ENCODE measurements at regions not wholly inside any gene's neighbourhood (a gene's known extent, or its start where the extent isn't known, plus 50 kb on each side); places are given as distances from the start of the nearest gene placed in this dataset.

GRCh38 chr2:156164091-156164720 is 168.3 kb downstream of the NR4A2 start:
- H3K9me3 Mint-ChIP-seq, result peaks cover 0 to 2% (median 0%) of the 10 kb centered on the region in 7 donors

GRCh38 chr2:156158808-156159207 is 173.7 kb downstream of the NR4A2 start:
- H3K9me3 ChIP-seq (ENCODE audit: control insufficient read depth in 2 of 2, low read length in 2 of 2), result no peaks in the 10 kb centered on the region
- peaks cover 2% of the 10 kb centered on the region for H3K27me3 ChIP-seq (ENCODE audit: control insufficient read depth, insufficient read depth, low read length)
- Mint-ChIP-seq H3K4me3 (no peak overlapping the region), H3K27ac (no peak overlapping the region), H3K36me3 (no peaks in the 10 kb centered on the region), H3K4me1 (no peaks in the 10 kb centered on the region), H3K9me3 (no peaks in the 10 kb centered on the region), H3K27me3 (peaks cover 5% of the 10 kb centered on the region)
- H3K36me3 ChIP-seq (ENCODE audit: control insufficient read depth, insufficient read depth, low read length), result no peaks in the 10 kb centered on the region
- H3K4me1 ChIP-seq (ENCODE audit: control insufficient read depth, insufficient read depth, low read length, poor library complexity, severe bottlenecking), result no peaks in the 10 kb centered on the region
- no peak overlapping the region for H3K27ac ChIP-seq (ENCODE audit: insufficient read depth, low read length, poor library complexity, severe bottlenecking)
- no peak for ATAC-seq (ENCODE audit: low read depth in 2 of 2)
- no peak overlapping the region for H3K4me3 ChIP-seq (ENCODE audit: low read depth, low read length)
- DNase-seq, result no peak

More at GRCh38 chr2:156164091-156164720, 168.3 kb downstream of the NR4A2 start:
- Histone ChIP-seq H3K27me3 (ENCODE audit: control insufficient read depth, insufficient read depth, low read length) (no peaks in the 10 kb centered on the region), H3K9me3 (ENCODE audit: control insufficient read depth in 2 of 2, low read length in 2 of 2) (no peaks in the 10 kb centered on the region), H3K36me3 (ENCODE audit: control insufficient read depth, insufficient read depth, low read length) (no peaks in the 10 kb centered on the region), H3K4me3 (ENCODE audit: low read depth, low read length) (no peak overlapping the region), H3K27ac (ENCODE audit: insufficient read depth, low read length, poor library complexity, severe bottlenecking) (no peak overlapping the region), H3K4me1 (ENCODE audit: control insufficient read depth, insufficient read depth, low read length, poor library complexity, severe bottlenecking) (no peaks in the 10 kb centered on the region)
- DNase-seq (no peak), ATAC-seq (ENCODE audit: low read depth in 2 of 2) (no peak)
- H3K36me3 Mint-ChIP-seq, result no peaks in the 10 kb centered on the region
- H3K4me1 Mint-ChIP-seq, result no peaks in the 10 kb centered on the region
- H3K27ac Mint-ChIP-seq, result no peak overlapping the region
- no peak overlapping the region for H3K4me3 Mint-ChIP-seq
- H3K27me3 Mint-ChIP-seq, result peaks cover 2% of the 10 kb centered on the region

GRCh38 chr2:156157670-156158069 is 174.9 kb downstream of the NR4A2 start:
- Mint-ChIP-seq H3K4me3 (no peak overlapping the region), H3K27me3 (peaks cover 5% of the 10 kb centered on the region), H3K9me3 (no peaks in the 10 kb centered on the region), H3K27ac (no peak overlapping the region), H3K36me3 (no peaks in the 10 kb centered on the region), H3K4me1 (no peaks in the 10 kb centered on the region)
- ATAC-seq (ENCODE audit: low read depth in 2 of 2), result no peak
- H3K9me3 ChIP-seq (ENCODE audit: control insufficient read depth in 2 of 2, low read length in 2 of 2), result no peaks in the 10 kb centered on the region
- no peaks in the 10 kb centered on the region for H3K36me3 ChIP-seq (ENCODE audit: control insufficient read depth, insufficient read depth, low read length)
- H3K4me3 ChIP-seq (ENCODE audit: low read depth, low read length), result no peak overlapping the region
- DNase-seq, result no peak
- H3K4me1 ChIP-seq (ENCODE audit: control insufficient read depth, insufficient read depth, low read length, poor library complexity, severe bottlenecking), result no peaks in the 10 kb centered on the region
- H3K27ac ChIP-seq (ENCODE audit: insufficient read depth, low read length, poor library complexity, severe bottlenecking), result no peak overlapping the region
- H3K27me3 ChIP-seq (ENCODE audit: control insufficient read depth, insufficient read depth, low read length), result peaks cover 2% of the 10 kb centered on the region

GRCh38 chr2:156156580-156156979 is 175.9 kb downstream of the NR4A2 start:
- Histone ChIP-seq H3K4me1 (ENCODE audit: control insufficient read depth, insufficient read depth, low read length, poor library complexity, severe bottlenecking) (no peaks in the 10 kb centered on the region), H3K27ac (ENCODE audit: insufficient read depth, low read length, poor library complexity, severe bottlenecking) (no peak overlapping the region), H3K9me3 (ENCODE audit: control insufficient read depth in 2 of 2, low read length in 2 of 2) (no peaks in the 10 kb centered on the region), H3K36me3 (ENCODE audit: control insufficient read depth, insufficient read depth, low read length) (no peaks in the 10 kb centered on the region), H3K27me3 (ENCODE audit: control insufficient read depth, insufficient read depth, low read length) (peaks cover 2% of the 10 kb centered on the region), H3K4me3 (ENCODE audit: low read depth, low read length) (no peak overlapping the region)
- Mint-ChIP-seq H3K36me3 (no peaks in the 10 kb centered on the region), H3K9me3 (no peaks in the 10 kb centered on the region), H3K27me3 (peaks cover 5% of the 10 kb centered on the region), H3K4me1 (no peaks in the 10 kb centered on the region), H3K27ac (no peak overlapping the region), H3K4me3 (no peak overlapping the region)
- ATAC-seq (ENCODE audit: low read depth in 2 of 2) (no peak), DNase-seq (no peak)

GRCh38 chr2:156155319-156155718 is 177.2 kb downstream of the NR4A2 start:
- no peaks in the 10 kb centered on the region for H3K4me1 Mint-ChIP-seq
- Histone ChIP-seq H3K9me3 (ENCODE audit: control insufficient read depth in 2 of 2, low read length in 2 of 2) (no peaks in the 10 kb centered on the region), H3K27ac (ENCODE audit: insufficient read depth, low read length, poor library complexity, severe bottlenecking) (no peak overlapping the region), H3K27me3 (ENCODE audit: control insufficient read depth, insufficient read depth, low read length) (peaks cover 2% of the 10 kb centered on the region), H3K4me1 (ENCODE audit: control insufficient read depth, insufficient read depth, low read length, poor library complexity, severe bottlenecking) (no peaks in the 10 kb centered on the region), H3K36me3 (ENCODE audit: control insufficient read depth, insufficient read depth, low read length) (no peaks in the 10 kb centered on the region), H3K4me3 (ENCODE audit: low read depth, low read length) (no peak overlapping the region)
- ATAC-seq (ENCODE audit: low read depth in 2 of 2), result no peak
- no peak overlapping the region for H3K4me3 Mint-ChIP-seq
- H3K27ac Mint-ChIP-seq, result no peak overlapping the region
- H3K36me3 Mint-ChIP-seq, result no peaks in the 10 kb centered on the region
- peaks cover 0 to 1% (median 0%) of the 10 kb centered on the region in 7 donors for H3K9me3 Mint-ChIP-seq
- no peak for DNase-seq
- peaks cover 5% of the 10 kb centered on the region for H3K27me3 Mint-ChIP-seq

- Histone ChIP-seq H3K36me3 (ENCODE audit: control insufficient read depth, insufficient read depth, low read length) (no peaks in the 10 kb centered on the region), H3K9me3 (ENCODE audit: control insufficient read depth in 2 of 2, low read length in 2 of 2) (no peaks in the 10 kb centered on the region), H3K4me3 (ENCODE audit: low read depth, low read length) (no peak overlapping the region), H3K27me3 (ENCODE audit: control insufficient read depth, insufficient read depth, low read length) (peaks cover 2% of the 10 kb centered on the region), H3K4me1 (ENCODE audit: control insufficient read depth, insufficient read depth, low read length, poor library complexity, severe bottlenecking) (no peaks in the 10 kb centered on the region), H3K27ac (ENCODE audit: insufficient read depth, low read length, poor library complexity, severe bottlenecking) (no peak overlapping the region)
- Mint-ChIP-seq H3K4me3 (no peak overlapping the region), H3K4me1 (no peaks in the 10 kb centered on the region), H3K27ac (no peak overlapping the region), H3K9me3 (peaks cover 0 to 1% (median 0%) of the 10 kb centered on the region in 7 donors), H3K27me3 (peaks cover 4% of the 10 kb centered on the region), H3K36me3 (no peaks in the 10 kb centered on the region)
- no peak for ATAC-seq (ENCODE audit: low read depth in 2 of 2)
- no peak for DNase-seq
Measured at GRCh38 chr2:156151351-156151750, 181.2 kb downstream of the NR4A2 start.

GRCh38 chr2:156147594-156148330 is 184.8 kb downstream of the NR4A2 start:
- H3K27ac Mint-ChIP-seq, result no peak overlapping the region
- H3K36me3 Mint-ChIP-seq, result no peaks in the 10 kb centered on the region
- no peak overlapping the region for H3K4me3 Mint-ChIP-seq
- ATAC-seq (ENCODE audit: low read depth in 2 of 2), result no peak
- H3K9me3 ChIP-seq (ENCODE audit: control insufficient read depth in 2 of 2, low read length in 2 of 2), result no peaks in the 10 kb centered on the region
- H3K4me1 Mint-ChIP-seq, result no peaks in the 10 kb centered on the region
- H3K36me3 ChIP-seq (ENCODE audit: control insufficient read depth, insufficient read depth, low read length), result no peaks in the 10 kb centered on the region
- H3K4me1 ChIP-seq (ENCODE audit: control insufficient read depth, insufficient read depth, low read length, poor library complexity, severe bottlenecking), result no peaks in the 10 kb centered on the region
- H3K27ac ChIP-seq (ENCODE audit: insufficient read depth, low read length, poor library complexity, severe bottlenecking), result no peak overlapping the region
- no peaks in the 10 kb centered on the region for H3K27me3 ChIP-seq (ENCODE audit: control insufficient read depth, insufficient read depth, low read length)
- peak in 1 of 3 donors; percentile 1 for DNase-seq
- H3K9me3 Mint-ChIP-seq, result peaks cover 0 to 1% (median 0%) of the 10 kb centered on the region in 7 donors
- peaks cover 4% of the 10 kb centered on the region for H3K27me3 Mint-ChIP-seq
- H3K4me3 ChIP-seq (ENCODE audit: low read depth, low read length), result no peak overlapping the region

- no peaks in the 10 kb centered on the region for H3K4me1 Mint-ChIP-seq
- ATAC-seq (ENCODE audit: low read depth in 2 of 2) (no peak), DNase-seq (no peak)
- no peak overlapping the region for H3K27ac Mint-ChIP-seq
- H3K27ac ChIP-seq (ENCODE audit: insufficient read depth, low read length, poor library complexity, severe bottlenecking), result no peak overlapping the region
- no peaks in the 10 kb centered on the region for H3K36me3 ChIP-seq (ENCODE audit: control insufficient read depth, insufficient read depth, low read length)
- H3K4me3 ChIP-seq (ENCODE audit: low read depth, low read length), result no peak overlapping the region
- no peak overlapping the region for H3K4me3 Mint-ChIP-seq
- no peaks in the 10 kb centered on the region for H3K36me3 Mint-ChIP-seq
- no peaks in the 10 kb centered on the region for H3K27me3 ChIP-seq (ENCODE audit: control insufficient read depth, insufficient read depth, low read length)
- peaks cover 0 to 3% (median 0%) of the 10 kb centered on the region in 7 donors for H3K9me3 Mint-ChIP-seq
- H3K27me3 Mint-ChIP-seq, result peaks cover 4% of the 10 kb centered on the region
- no peaks in the 10 kb centered on the region for H3K4me1 ChIP-seq (ENCODE audit: control insufficient read depth, insufficient read depth, low read length, poor library complexity, severe bottlenecking)
- no peaks in the 10 kb centered on the region for H3K9me3 ChIP-seq (ENCODE audit: control insufficient read depth in 2 of 2, low read length in 2 of 2)
Measured at GRCh38 chr2:156145976-156146375, 186.5 kb downstream of the NR4A2 start.

Data from CD4-positive, CD25-positive, alpha-beta regulatory T cell (primary cell).